ENCODE measurements at regions not wholly inside any gene's neighbourhood (a gene's known extent, or its start where the extent isn't known, plus 50 kb on each side); places are given as distances from the start of the nearest gene placed in this dataset.

DNA sequence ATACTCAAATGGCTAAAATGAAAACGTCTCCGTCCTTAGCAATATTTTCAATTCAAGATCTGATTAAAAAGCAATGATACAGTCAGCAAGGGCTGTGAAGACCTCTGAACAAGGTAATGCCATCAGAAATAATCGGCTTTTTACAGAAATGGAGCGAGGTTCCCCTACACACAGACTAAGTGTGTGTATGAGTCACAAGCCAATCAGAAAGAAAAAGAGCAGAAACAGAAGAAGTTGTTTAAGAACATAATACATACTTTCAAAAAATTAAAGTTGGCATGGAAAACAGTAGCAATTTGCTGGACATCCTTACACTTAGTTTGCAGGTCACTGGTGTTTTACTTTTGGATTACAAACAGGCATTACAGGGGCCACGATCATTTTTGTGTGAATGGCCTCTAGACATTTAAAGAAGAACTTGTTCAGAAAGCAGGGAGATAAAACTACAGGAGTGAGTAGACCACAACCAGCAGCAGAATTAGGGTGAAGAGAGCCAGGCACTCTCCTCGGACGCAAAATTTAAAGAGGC, 350.0 kb upstream of the RUNX1 start:
- Histone ChIP-seq H3K4me1 (peaks cover 0 to 26% (median 4%) of the 10 kb centered on the region in 6 donors), H3K36me3 (no peaks in the 10 kb centered on the region), H3K27ac (no peak overlapping the region), H3K27me3 (replicated peaks in 1 of 7) (peaks cover 0 to 4% (median 0%) of the 10 kb centered on the region in 7 donors), H3K9me3 (no peaks in the 10 kb centered on the region), H3K4me3 (no peak overlapping the region)
- intact Hi-C loops (cut with DNase I; ENCODE audit: low total_unique reads): no loop called here
- WGBS, 5 donors: 59 to 70% (median 61%) methylated on average over 7 of the region's 7 CpGs
- DNase-seq: no peak
- TF ChIP-seq, protein P1, sequence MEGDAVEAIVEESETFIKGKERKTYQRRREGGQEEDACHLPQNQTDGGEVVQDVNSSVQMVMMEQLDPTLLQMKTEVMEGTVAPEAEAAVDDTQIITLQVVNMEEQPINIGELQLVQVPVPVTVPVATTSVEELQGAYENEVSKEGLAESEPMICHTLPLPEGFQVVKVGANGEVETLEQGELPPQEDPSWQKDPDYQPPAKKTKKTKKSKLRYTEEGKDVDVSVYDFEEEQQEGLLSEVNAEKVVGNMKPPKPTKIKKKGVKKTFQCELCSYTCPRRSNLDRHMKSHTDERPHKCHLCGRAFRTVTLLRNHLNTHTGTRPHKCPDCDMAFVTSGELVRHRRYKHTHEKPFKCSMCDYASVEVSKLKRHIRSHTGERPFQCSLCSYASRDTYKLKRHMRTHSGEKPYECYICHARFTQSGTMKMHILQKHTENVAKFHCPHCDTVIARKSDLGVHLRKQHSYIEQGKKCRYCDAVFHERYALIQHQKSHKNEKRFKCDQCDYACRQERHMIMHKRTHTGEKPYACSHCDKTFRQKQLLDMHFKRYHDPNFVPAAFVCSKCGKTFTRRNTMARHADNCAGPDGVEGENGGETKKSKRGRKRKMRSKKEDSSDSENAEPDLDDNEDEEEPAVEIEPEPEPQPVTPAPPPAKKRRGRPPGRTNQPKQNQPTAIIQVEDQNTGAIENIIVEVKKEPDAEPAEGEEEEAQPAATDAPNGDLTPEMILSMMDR (IDR thresholded peaks at IDR 0.05 in 8 of 11, conservative IDR thresholded peaks at IDR 0.05 in 3 of 11): no peak

DNA sequence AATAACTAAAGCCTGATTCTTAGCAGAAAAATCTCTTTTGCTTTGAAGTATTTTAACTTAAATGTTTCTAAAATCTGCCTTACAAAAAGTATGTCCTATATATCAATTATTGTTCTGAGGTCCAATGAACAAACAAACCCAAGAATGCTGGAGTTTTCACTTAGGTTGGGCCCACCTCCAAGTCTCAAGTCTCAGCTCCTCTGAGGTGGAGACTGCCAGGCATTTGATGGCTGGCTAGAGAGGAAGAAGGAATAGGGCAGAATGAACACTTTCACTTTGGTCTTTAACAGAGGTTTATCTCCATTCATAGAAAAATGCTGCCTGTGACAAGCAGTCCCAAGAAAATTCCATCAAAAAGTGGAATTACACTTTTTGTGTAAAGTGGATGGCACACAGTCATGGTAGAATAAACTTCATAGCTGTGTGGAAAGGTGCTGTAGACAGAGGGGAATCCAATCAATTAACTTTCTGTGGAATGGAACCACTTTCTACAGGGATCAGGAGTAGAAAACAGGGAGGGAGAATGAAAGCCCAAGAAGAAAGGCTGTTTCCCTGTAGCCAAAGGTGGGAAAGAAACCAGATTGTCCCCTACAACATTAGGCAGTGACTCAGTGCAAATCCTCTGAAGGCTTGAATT, 349.4 kb upstream of the RUNX1 start:
- TF ChIP-seq POLR2AphosphoS5 (IDR thresholded peaks at IDR 0.05): no peak
- no peak for TF ChIP-seq POLR2A (IDR thresholded peaks at IDR 0.05)
- TF ChIP-seq, protein P1 (IDR thresholded peaks at IDR 0.05 in 8 of 11, conservative IDR thresholded peaks at IDR 0.05 in 3 of 11): no peak
- intact Hi-C loops (cut with DNase I; ENCODE audit: low total_unique reads): no loop called here
- Histone ChIP-seq H3K27ac (no peak overlapping the region), H3K36me3 (no peaks in the 10 kb centered on the region), H3K9me3 (no peaks in the 10 kb centered on the region), H3K4me3 (no peak overlapping the region), H3K4me1 (peaks cover 0 to 26% (median 4%) of the 10 kb centered on the region in 6 donors), H3K27me3 (replicated peaks in 1 of 7) (peaks cover 0 to 4% (median 0%) of the 10 kb centered on the region in 7 donors)
- no peak for DNase-seq

DNA sequence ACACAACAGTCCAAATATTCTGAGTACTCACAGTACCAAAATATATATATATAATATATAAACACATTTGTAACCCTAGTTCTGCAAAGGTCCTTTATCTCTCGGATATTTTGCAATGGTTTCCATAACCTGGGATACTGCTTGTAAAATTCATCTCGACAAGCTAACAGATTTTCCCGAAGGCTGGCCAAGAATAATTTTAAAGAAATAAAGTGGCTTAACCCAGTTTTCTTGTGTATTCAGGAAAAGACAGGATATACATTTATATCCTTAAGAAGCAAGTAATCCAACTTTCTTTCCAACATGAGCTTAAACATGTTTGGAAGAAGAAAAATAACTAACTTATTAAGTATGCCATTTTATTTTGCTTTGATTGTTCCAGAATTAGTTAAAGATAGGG, 348.7 kb upstream of the RUNX1 start:
- H3K27me3 ChIP-seq (replicated peaks in 1 of 7): peaks cover 0 to 4% (median 0%) of the 10 kb centered on the region in 7 donors
- no peak overlapping the region for H3K27ac ChIP-seq
- peaks cover 0 to 26% (median 4%) of the 10 kb centered on the region in 6 donors for H3K4me1 ChIP-seq
- H3K9me3 ChIP-seq: no peaks in the 10 kb centered on the region
- H3K4me3 ChIP-seq: no peak overlapping the region
- TF ChIP-seq, protein P1 (IDR thresholded peaks at IDR 0.05 in 8 of 11, conservative IDR thresholded peaks at IDR 0.05 in 3 of 11): no peak
- TF ChIP-seq POLR2AphosphoS5 (IDR thresholded peaks at IDR 0.05) (no peak), POLR2A (IDR thresholded peaks at IDR 0.05) (no peak)
- intact Hi-C loops (cut with DNase I; ENCODE audit: low total_unique reads): no loop called here
- DNase-seq: no peak
- WGBS, 5 donors: 88 to 94% (median 91%) methylated on average over 3 of the region's 3 CpGs
- no peaks in the 10 kb centered on the region for H3K36me3 ChIP-seq

DNA sequence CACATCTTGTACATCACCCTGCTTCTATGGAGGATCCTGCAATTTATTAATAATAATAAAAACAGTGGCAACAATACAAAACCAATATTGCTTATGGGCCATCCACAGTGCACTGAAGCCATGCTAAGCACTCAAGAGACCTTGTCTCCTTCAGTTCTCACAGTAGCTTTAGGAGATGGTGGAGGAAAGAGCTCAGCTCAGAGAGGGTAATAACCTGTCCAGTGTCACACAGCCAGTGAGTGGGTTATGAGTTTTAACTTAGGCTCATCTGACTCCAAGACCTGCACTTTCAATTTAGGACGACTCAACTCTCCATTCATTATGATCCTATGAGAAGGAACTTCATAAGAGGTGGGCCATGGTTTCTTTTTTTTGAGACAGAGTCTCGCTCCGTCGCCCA, 347.6 kb upstream of the RUNX1 start:
- Histone ChIP-seq H3K27me3 (replicated peaks in 1 of 7) (peaks cover 0 to 4% (median 0%) of the 10 kb centered on the region in 7 donors), H3K27ac (no peak overlapping the region), H3K4me3 (no peak overlapping the region), H3K36me3 (no peaks in the 10 kb centered on the region), H3K9me3 (no peaks in the 10 kb centered on the region), H3K4me1 (peaks cover 0 to 26% (median 4%) of the 10 kb centered on the region in 6 donors)
- DNase-seq: no peak
- 92 to 96% (median 93%) methylated on average over 4 of the region's 4 CpGs for WGBS, 5 donors
- no peak for TF ChIP-seq POLR2A (IDR thresholded peaks at IDR 0.05)
- intact Hi-C loops (cut with DNase I; ENCODE audit: low total_unique reads): no loop called here

Measured in spleen (tissue), 11 donors.